Smooth muscle cell (in vitro differentiated cells): ENCODE measurements at regions not wholly inside any gene's neighbourhood (a gene's known extent, or its start where the extent isn't known, plus 50 kb on each side); places are given as distances from the start of the nearest gene placed in this dataset.

Experiments used
- DNase-seq: peaks from one replicate; lab custom pipeline; 2025; ENCODE audit not compliant: unreplicated experiment; lab: John Stamatoyannopoulos, UW
- H2AFZ ChIP-seq: fragments of 200-600 bp; sonication (generic); 2 replicates; pipeline ENCODE4 v1.6.0; 2016; ENCODE audit warnings: antibody characterized with exemption, low read depth, mild to moderate bottlenecking
- H3F3A ChIP-seq: fragments of 200-600 bp; sonication (generic); 2 replicates; pipeline ENCODE4 v1.6.0; 2017; ENCODE audit warnings: antibody characterized with exemption, low read depth
- H3K27ac ChIP-seq: fragments of 200-600 bp; sonication (generic); 2 replicates; pipeline ENCODE4 v1.5.1; 2016; ENCODE audit warnings: low read depth, mild to moderate bottlenecking
- H3K27me3 ChIP-seq: fragments of 200-600 bp; sonication (generic); 2 replicates; pipeline ENCODE4 v1.6.1; 2016; ENCODE audit warnings: low read depth, mild to moderate bottlenecking
- H3K36me3 ChIP-seq: fragments of 200-600 bp; sonication (generic); 2 replicates; pipeline ENCODE4 v1.5.1; 2016; ENCODE audit warnings: low read depth
- H3K4me1 ChIP-seq: fragments of 200-600 bp; sonication (generic); 2 replicates; pipeline ENCODE4 v1.5.1; 2016; ENCODE audit warnings: low read depth
- H3K4me2 ChIP-seq: fragments of 200-600 bp; sonication (generic); 2 replicates; pipeline ENCODE4 v1.6.0; 2016; ENCODE audit warnings: mild to moderate bottlenecking
- H3K4me3 ChIP-seq: fragments of 200-600 bp; sonication (generic); 2 replicates; pipeline ENCODE4 v1.5.1; 2016; ENCODE audit warnings: mild to moderate bottlenecking
- H3K79me2 ChIP-seq: fragments of 200-600 bp; sonication (generic); 2 replicates; pipeline ENCODE4 v1.6.0; 2016; ENCODE audit warnings: low read depth, mild to moderate bottlenecking
- H3K9ac ChIP-seq: fragments of 200-600 bp; sonication (generic); 2 replicates; pipeline ENCODE4 v1.6.0; 2016; ENCODE audit warnings: low read depth
- H3K9me3 ChIP-seq: fragments of 200-600 bp; sonication (generic); replicated peaks from 2 replicates; pipeline ENCODE4 v1.5.1; 2016; ENCODE audit warnings: low read depth
- H4K20me1 ChIP-seq: fragments of 200-600 bp; sonication (generic); 2 replicates; pipeline ENCODE4 v1.6.0; 2016; ENCODE audit warnings: low read depth
- CTCF ChIP-seq: fragments of 200-600 bp; sonication (generic); IDR thresholded peaks from 2 replicates; pipeline ENCODE4 v1.5.1; 2017; ENCODE audit warnings: borderline replicate concordance, mild to moderate bottlenecking, antibody characterized with exemption; ENCODE audit not compliant: insufficient read depth, poor library complexity, severe bottlenecking
- WGBS: methylation state at CpG from one replicate; pipeline ENCODE4 v1.1.7; 2016; ENCODE audit warnings: low lambda C conversion rate; 5-methylcytosine and 5-hydroxymethylcytosine counted together

- Histone ChIP-seq H3K4me2 (no peak overlapping the region), H3K36me3 (no peaks in the 10 kb centered on the region), H3K79me2 (no peaks in the 10 kb centered on the region), H3K4me3 (no peak overlapping the region), H3K4me1 (no peaks in the 10 kb centered on the region), H2AFZ (no peak overlapping the region), H4K20me1 (no peaks in the 10 kb centered on the region), H3K9me3 (no peaks in the 10 kb centered on the region), H3K9ac (no peak overlapping the region), H3F3A (no peaks in the 10 kb centered on the region), H3K27ac (no peak overlapping the region), H3K27me3 (no peaks in the 10 kb centered on the region)
- no peak for TF ChIP-seq CTCF
- WGBS = 73% methylated on average over 2 of the region's 2 CpGs
- no peak for DNase-seq
Measured at GRCh38 chr21:39057121-39057520, 126.1 kb downstream of the PSMG1 start.

GRCh38 chr21:39056636-39057035 lies 126.6 kb downstream of the PSMG1 start:
- Histone ChIP-seq H3K27me3 (no peaks in the 10 kb centered on the region), H3K79me2 (no peaks in the 10 kb centered on the region), H4K20me1 (no peaks in the 10 kb centered on the region), H2AFZ (no peak overlapping the region), H3K9me3 (no peaks in the 10 kb centered on the region), H3K4me2 (no peak overlapping the region), H3K4me1 (no peaks in the 10 kb centered on the region), H3K27ac (no peak overlapping the region), H3F3A (no peaks in the 10 kb centered on the region), H3K9ac (no peak overlapping the region), H3K36me3 (no peaks in the 10 kb centered on the region), H3K4me3 (no peak overlapping the region)
- no peak for DNase-seq
- no peak for TF ChIP-seq CTCF
- 87% methylated on average over 2 of the region's 2 CpGs for WGBS

- H3K27me3 ChIP-seq = no peaks in the 10 kb centered on the region
- no peaks in the 10 kb centered on the region for H3F3A ChIP-seq
- H3K9ac ChIP-seq = no peak overlapping the region
- no peaks in the 10 kb centered on the region for H3K9me3 ChIP-seq
- no peak overlapping the region for H3K27ac ChIP-seq
- H3K4me3 ChIP-seq = no peak overlapping the region
- H3K79me2 ChIP-seq = no peaks in the 10 kb centered on the region
- no peaks in the 10 kb centered on the region for H3K4me1 ChIP-seq
- WGBS = 91% methylated on average over 6 of the region's 6 CpGs
- no peaks in the 10 kb centered on the region for H4K20me1 ChIP-seq
- TF ChIP-seq CTCF = no peak
- H3K36me3 ChIP-seq = no peaks in the 10 kb centered on the region
- no peak overlapping the region for H3K4me2 ChIP-seq
- DNase-seq = no peak
- H2AFZ ChIP-seq = no peak overlapping the region
Measured at GRCh38 chr21:39055167-39055767, 128.0 kb downstream of the PSMG1 start.

- Histone ChIP-seq H3K4me3 (no peak overlapping the region), H4K20me1 (no peaks in the 10 kb centered on the region), H3F3A (no peaks in the 10 kb centered on the region), H3K9me3 (no peaks in the 10 kb centered on the region), H3K27ac (no peak overlapping the region), H3K4me2 (no peak overlapping the region), H2AFZ (no peak overlapping the region), H3K9ac (no peak overlapping the region), H3K4me1 (no peaks in the 10 kb centered on the region), H3K27me3 (no peaks in the 10 kb centered on the region), H3K36me3 (no peaks in the 10 kb centered on the region), H3K79me2 (no peaks in the 10 kb centered on the region)
- DNase-seq = no peak
- 78% methylated on average over 4 of the region's 4 CpGs for WGBS
- TF ChIP-seq CTCF = no peak
Measured at GRCh38 chr21:39054066-39054465, 129.2 kb downstream of the PSMG1 start.
